ENCODE measurements at regions not wholly inside any gene's neighbourhood (a gene's known extent, or its start where the extent isn't known, plus 50 kb on each side); places are given as distances from the start of the nearest gene placed in this dataset.
A peak's percentile ranks its signal among the peaks of the same experiment; 100 is the strongest.

- H3K9me2 ChIP-seq (replicated peaks; ENCODE audit: low read depth, low read length): no peaks in the 10 kb centered on the region
- no peak overlapping the region for H3K9ac ChIP-seq (ENCODE audit: low read depth, low read length, poor library complexity, severe bottlenecking)
- TF ChIP-seq CTCF (conservative IDR thresholded peaks at IDR 0.05; ENCODE audit: low read length): no peak
- H3K4me3 ChIP-seq (ENCODE audit: low read length, poor library complexity, severe bottlenecking): no peak overlapping the region
- no peaks in the 10 kb centered on the region for H3F3A ChIP-seq (ENCODE audit: low read depth)
- no peaks in the 10 kb centered on the region for H3K9me3 ChIP-seq (ENCODE audit: insufficient read depth, low read depth, low read length)
- H3K79me2 ChIP-seq (ENCODE audit: insufficient read depth, low read length): no peaks in the 10 kb centered on the region
- no peaks in the 10 kb centered on the region for H4K20me1 ChIP-seq (ENCODE audit: insufficient read depth, low read length, poor library complexity, severe bottlenecking)
- H3K4me1 ChIP-seq (ENCODE audit: insufficient read depth, low read length, poor library complexity, severe bottlenecking): peaks cover 19% of the 10 kb centered on the region
- H3K27me3 ChIP-seq (ENCODE audit: insufficient read depth, low read length, poor library complexity, severe bottlenecking): no peaks in the 10 kb centered on the region
- H3K4me2 ChIP-seq (ENCODE audit: low read depth, low read length, poor library complexity, severe bottlenecking): no peak overlapping the region
- H3K36me3 ChIP-seq (ENCODE audit: insufficient read depth, low read length): no peaks in the 10 kb centered on the region
- H2AFZ ChIP-seq (ENCODE audit: low read length): no peak overlapping the region
These were observed 51.5 kb upstream of the DDR1 start for GRCh38 chr6:30832864-30833263.

- TF ChIP-seq EZH2phosphoT487 (IDR thresholded peaks at IDR 0.05; ENCODE audit: borderline replicate concordance) (no peak), CTCF (conservative IDR thresholded peaks at IDR 0.05; ENCODE audit: low read length) (no peak)
- Histone ChIP-seq H3K27me3 (ENCODE audit: insufficient read depth, low read length, poor library complexity, severe bottlenecking) (no peaks in the 10 kb centered on the region), H3K4me2 (ENCODE audit: low read depth, low read length, poor library complexity, severe bottlenecking) (peak overlapping the region; percentile 33), H3K36me3 (ENCODE audit: insufficient read depth, low read length) (no peaks in the 10 kb centered on the region), H3K79me2 (ENCODE audit: insufficient read depth, low read length) (no peaks in the 10 kb centered on the region), H3F3A (ENCODE audit: low read depth) (no peaks in the 10 kb centered on the region), H3K9ac (ENCODE audit: low read depth, low read length, poor library complexity, severe bottlenecking) (peak overlapping the region; percentile 4), H3K9me3 (ENCODE audit: insufficient read depth, low read depth, low read length) (no peaks in the 10 kb centered on the region), H3K4me3 (ENCODE audit: low read length, poor library complexity, severe bottlenecking) (peak overlapping the region; percentile 10), H3K4me1 (ENCODE audit: insufficient read depth, low read length, poor library complexity, severe bottlenecking) (peaks cover 19% of the 10 kb centered on the region), H3K9me2 (replicated peaks; ENCODE audit: low read depth, low read length) (no peaks in the 10 kb centered on the region), H2AFZ (ENCODE audit: low read length) (peak overlapping the region; percentile 51; the same call in 1 of the 2 replicates), H4K20me1 (ENCODE audit: insufficient read depth, low read length, poor library complexity, severe bottlenecking) (no peaks in the 10 kb centered on the region)
These were observed 53.9 kb upstream of the DDR1 start for GRCh38 chr6:30830438-30830837.

- TF ChIP-seq EZH2phosphoT487 (IDR thresholded peaks at IDR 0.05; ENCODE audit: borderline replicate concordance): no peak
- peak; percentile 32 for TF ChIP-seq CTCF (conservative IDR thresholded peaks at IDR 0.05; ENCODE audit: low read length)
- H3K4me2 ChIP-seq (ENCODE audit: low read depth, low read length, poor library complexity, severe bottlenecking): peak overlapping the region; percentile 33
These were observed 54.6 kb upstream of the DDR1 start for GRCh38 chr6:30829639-30830255.

More at GRCh38 chr6:30829639-30830255, 54.6 kb upstream of the DDR1 start:
- H3K36me3 ChIP-seq (ENCODE audit: insufficient read depth, low read length): no peaks in the 10 kb centered on the region
- H3F3A ChIP-seq (ENCODE audit: low read depth): no peaks in the 10 kb centered on the region
- no peaks in the 10 kb centered on the region for H3K27me3 ChIP-seq (ENCODE audit: insufficient read depth, low read length, poor library complexity, severe bottlenecking)
- peaks cover 19% of the 10 kb centered on the region for H3K4me1 ChIP-seq (ENCODE audit: insufficient read depth, low read length, poor library complexity, severe bottlenecking)
- no peaks in the 10 kb centered on the region for H4K20me1 ChIP-seq (ENCODE audit: insufficient read depth, low read length, poor library complexity, severe bottlenecking)
- peak overlapping the region; percentile 51; the same call in 1 of the 2 replicates for H2AFZ ChIP-seq (ENCODE audit: low read length)
- peak overlapping the region; percentile 4 for H3K9ac ChIP-seq (ENCODE audit: low read depth, low read length, poor library complexity, severe bottlenecking)
- H3K9me3 ChIP-seq (ENCODE audit: insufficient read depth, low read depth, low read length): no peaks in the 10 kb centered on the region
- H3K4me3 ChIP-seq (ENCODE audit: low read length, poor library complexity, severe bottlenecking): peak overlapping the region; percentile 10
- no peaks in the 10 kb centered on the region for H3K79me2 ChIP-seq (ENCODE audit: insufficient read depth, low read length)
- no peaks in the 10 kb centered on the region for H3K9me2 ChIP-seq (replicated peaks; ENCODE audit: low read depth, low read length)
